BE2C (cell line): ENCODE measurements at regions not wholly inside any gene's neighbourhood (a gene's known extent, or its start where the extent isn't known, plus 50 kb on each side); places are given as distances from the start of the nearest gene placed in this dataset.

ENCODE experiments used
- DNase-seq: peaks from one replicate; pipeline ENCODE4 v3.0.0-alpha.2; 2020
- H3K27me3 ChIP-seq: fragments of 250-450 bp; sonication (Bioruptor Pico); 2 replicates; pipeline ENCODE4 v1.5.1; 2020; ENCODE audit warnings: mild to moderate bottlenecking
- H3K36me3 ChIP-seq: fragments of 250-450 bp; sonication (Bioruptor Pico); 2 replicates; pipeline ENCODE4 v1.5.1; 2020; ENCODE audit warnings: mild to moderate bottlenecking
- H3K4me1 ChIP-seq: fragments of 250-450 bp; sonication (Bioruptor Pico); 2 replicates; pipeline ENCODE4 v1.5.1; 2020
- H3K4me3 ChIP-seq: 2 replicates; pipeline ENCODE4 v1.5.1; 2011; ENCODE audit warnings: low read depth, low read length
- H3K9me3 ChIP-seq: fragments of 250-450 bp; sonication (Bioruptor Pico); 2 replicates; pipeline ENCODE4 v1.5.1; 2020
- CTCF ChIP-seq: IDR thresholded peaks from 2 replicates; pipeline ENCODE4 v1.5.1; 2012; ENCODE audit warnings: mild to moderate bottlenecking, low read depth, low read length

- no peaks in the 10 kb centered on the region for H3K9me3 ChIP-seq
- no peaks in the 10 kb centered on the region for H3K27me3 ChIP-seq
- no peaks in the 10 kb centered on the region for H3K4me1 ChIP-seq
- no peak for DNase-seq
- H3K4me3 ChIP-seq = no peak overlapping the region
- TF ChIP-seq CTCF = no peak
- H3K36me3 ChIP-seq = no peaks in the 10 kb centered on the region
Observed at GRCh38 chr6:11920566-11920965, 91.5 kb upstream of the HIVEP1 start.

- no peaks in the 10 kb centered on the region for H3K9me3 ChIP-seq
- H3K4me3 ChIP-seq = no peak overlapping the region
- no peaks in the 10 kb centered on the region for H3K4me1 ChIP-seq
- TF ChIP-seq CTCF = no peak
- no peak for DNase-seq
- no peaks in the 10 kb centered on the region for H3K27me3 ChIP-seq
- H3K36me3 ChIP-seq = no peaks in the 10 kb centered on the region
Observed at GRCh38 chr6:11919771-11920440, 92.2 kb upstream of the HIVEP1 start.

GRCh38 chr6:11918739-11919605 is 93.1 kb upstream of the HIVEP1 start:
- DNase-seq = no peak

GRCh38 chr6:11917951-11918738 is 94.0 kb upstream of the HIVEP1 start:
- Histone ChIP-seq H3K4me1 (no peaks in the 10 kb centered on the region), H3K36me3 (no peaks in the 10 kb centered on the region), H3K27me3 (no peaks in the 10 kb centered on the region), H3K9me3 (no peaks in the 10 kb centered on the region), H3K4me3 (no peak overlapping the region)
- no peak for TF ChIP-seq CTCF
- no peak for DNase-seq

More at GRCh38 chr6:11918739-11919605, 93.1 kb upstream of the HIVEP1 start:
- TF ChIP-seq CTCF = no peak
- H3K4me3 ChIP-seq = no peak overlapping the region
- H3K4me1 ChIP-seq = no peaks in the 10 kb centered on the region
- no peaks in the 10 kb centered on the region for H3K9me3 ChIP-seq
- no peaks in the 10 kb centered on the region for H3K36me3 ChIP-seq
- H3K27me3 ChIP-seq = no peaks in the 10 kb centered on the region

- no peaks in the 10 kb centered on the region for H3K4me1 ChIP-seq
- H3K4me3 ChIP-seq = no peak overlapping the region
- no peak for DNase-seq
- H3K27me3 ChIP-seq = no peaks in the 10 kb centered on the region
- TF ChIP-seq CTCF = peak; percentile 14; the same call in 1 of the 2 replicates
- no peaks in the 10 kb centered on the region for H3K9me3 ChIP-seq
- no peaks in the 10 kb centered on the region for H3K36me3 ChIP-seq
Observed at GRCh38 chr6:11912420-11912819, 99.7 kb upstream of the HIVEP1 start.
